HT-29 (cell line): ENCODE measurements at regions not wholly inside any gene's neighbourhood (a gene's known extent, or its start where the extent isn't known, plus 50 kb on each side); places are given as distances from the start of the nearest gene placed in this dataset.

Experiments
- DNase-seq: peaks from one replicate; pipeline ENCODE4 v3.0.0-alpha.2; 2015; ENCODE audit warnings: low spot score

GRCh38 chr1:5029136-5029535 is 374.7 kb downstream of the AJAP1 start:
- no peak for DNase-seq

GRCh38 chr1:5012249-5012648 is 357.8 kb downstream of the AJAP1 start:
- DNase-seq = no peak

DNA sequence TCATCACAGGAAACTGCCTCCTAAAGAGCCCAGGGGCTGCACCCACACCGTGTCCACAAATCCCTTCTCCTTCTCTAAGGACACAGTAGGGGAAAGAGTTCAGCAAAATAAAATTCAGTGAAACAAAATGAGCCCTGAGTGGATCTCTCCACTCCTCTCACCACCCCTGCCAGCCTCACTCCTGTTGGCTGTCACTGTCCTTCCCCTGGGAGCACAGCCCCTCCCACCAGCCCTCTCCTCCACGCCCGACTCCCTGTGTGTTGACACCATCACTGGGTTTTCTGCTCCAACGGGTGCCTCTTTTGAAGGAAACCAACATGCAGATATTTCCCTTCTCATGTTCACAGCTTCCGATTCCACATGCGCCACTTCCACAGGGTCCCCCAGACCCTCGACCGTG is 356.2 kb downstream of the AJAP1 start:
- DNase-seq = no peak

DNA sequence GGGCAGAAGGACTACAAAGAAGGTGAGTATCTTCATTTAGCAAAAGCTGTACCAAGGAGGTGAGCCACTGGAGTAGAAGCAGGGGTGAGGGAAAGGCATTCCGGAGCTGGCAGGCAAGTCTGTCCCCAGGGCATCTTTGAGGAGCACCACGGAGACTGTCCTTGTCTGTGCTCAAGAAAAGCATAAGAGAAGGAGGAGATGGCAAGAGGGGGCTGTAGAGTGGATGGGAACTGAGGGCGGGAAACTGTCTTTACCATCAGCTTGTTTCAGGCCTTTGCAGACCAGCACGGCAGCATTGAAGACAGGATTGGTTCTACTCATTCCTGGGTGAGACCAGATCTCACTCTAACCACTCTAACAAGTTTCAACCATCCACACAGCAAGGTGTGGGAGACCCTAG is 355.8 kb downstream of the AJAP1 start:
- DNase-seq = no peak

DNA sequence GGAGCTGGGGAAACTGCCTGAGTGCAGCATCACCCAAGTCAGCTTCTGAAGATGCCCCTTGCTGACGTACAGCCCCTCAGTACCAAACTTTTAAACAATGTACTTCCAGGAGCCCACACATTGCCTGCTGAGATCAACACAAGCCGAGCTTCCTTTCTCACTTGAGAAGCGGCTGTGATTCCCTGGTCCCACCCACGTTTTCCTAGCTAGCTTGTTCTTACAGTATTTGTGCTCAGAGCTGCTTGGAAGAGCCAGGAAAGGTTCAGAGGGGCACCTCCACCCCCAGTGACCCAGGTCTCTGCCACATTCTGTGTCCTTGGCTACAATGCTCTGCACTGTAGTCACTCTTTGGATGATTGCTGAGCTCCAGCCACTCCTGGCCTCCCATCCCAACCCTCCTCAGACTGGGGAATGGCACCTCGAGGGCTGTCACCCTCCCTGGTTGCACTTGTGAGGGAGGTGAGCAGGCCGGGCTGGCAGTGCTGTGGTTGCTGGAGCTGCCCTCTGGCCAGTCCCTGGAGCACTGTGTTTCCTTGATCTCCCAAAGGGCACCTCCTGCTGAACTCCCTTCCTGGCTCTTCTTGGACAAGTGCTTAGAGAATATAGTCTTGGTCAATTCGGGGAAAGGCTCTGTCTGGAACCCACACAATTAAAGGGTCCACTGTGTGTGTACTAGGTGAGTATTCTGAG is 355.1 kb downstream of the AJAP1 start:
- no peak for DNase-seq

DNA sequence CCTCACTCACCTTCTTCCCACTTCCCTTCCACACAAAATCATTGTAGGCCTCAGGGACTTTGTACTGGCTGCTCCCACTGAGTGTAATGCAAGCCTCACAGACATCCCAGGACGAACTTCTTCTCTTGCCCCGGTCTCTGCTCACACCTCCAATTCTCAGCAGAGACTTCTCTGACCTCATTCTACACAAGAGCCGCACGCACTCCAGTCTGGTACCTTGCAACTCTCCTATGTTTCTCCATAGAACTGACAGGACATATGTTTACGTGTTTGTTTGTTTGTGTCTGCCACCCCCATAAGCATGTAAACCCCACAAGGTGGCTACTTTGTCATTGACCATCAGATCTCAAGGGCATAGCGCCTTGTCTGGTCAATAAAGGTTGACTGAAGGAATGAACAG is 350.8 kb downstream of the AJAP1 start:
- DNase-seq = no peak

GRCh38 chr1:5002676-5003075 is 348.3 kb downstream of the AJAP1 start:
- DNase-seq = no peak

DNA sequence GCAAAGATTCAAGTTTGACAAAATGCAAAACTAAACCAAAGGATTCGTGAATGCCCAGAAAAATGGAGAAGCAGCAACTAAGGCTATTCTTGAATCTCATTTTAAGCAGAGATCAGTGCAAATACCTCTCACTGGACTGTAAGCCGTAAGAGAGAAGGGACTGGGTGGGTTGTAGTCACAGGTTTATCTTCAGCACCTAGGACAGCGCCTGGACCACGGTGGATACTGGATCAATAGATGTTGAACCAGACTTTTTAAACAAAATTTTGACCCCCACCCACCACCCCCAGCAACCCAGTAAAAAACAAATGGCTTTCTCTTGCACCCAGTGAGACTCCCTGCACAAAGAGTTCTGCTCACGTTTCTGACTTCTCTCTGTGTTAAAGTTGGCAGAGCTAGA is 347.1 kb downstream of the AJAP1 start:
- DNase-seq = peak; percentile 2

GRCh38 chr1:4986306-4986705 is 331.9 kb downstream of the AJAP1 start:
- no peak for DNase-seq

GRCh38 chr1:4984841-4985240 is 330.4 kb downstream of the AJAP1 start:
- DNase-seq = no peak

DNA sequence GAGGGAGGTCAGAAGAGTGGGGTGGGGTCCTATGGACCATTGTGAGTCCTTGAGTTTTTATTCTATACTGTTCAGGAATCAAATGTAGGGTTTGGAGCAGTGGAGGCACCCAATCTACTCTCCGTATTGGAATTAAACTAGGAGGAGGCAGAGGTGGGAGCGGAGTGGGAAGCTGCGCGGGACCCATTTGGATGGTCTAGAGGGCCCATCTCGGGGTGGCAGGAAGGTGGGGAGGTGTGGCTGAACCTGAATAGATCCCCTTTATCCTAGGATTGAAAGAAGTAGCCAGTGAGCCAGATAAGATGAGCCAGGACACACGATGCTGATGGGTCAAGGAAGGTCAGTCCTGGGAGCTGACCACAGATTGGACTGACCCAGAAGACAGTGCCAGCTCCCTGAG is 325.8 kb downstream of the AJAP1 start:
- DNase-seq = no peak

DNA sequence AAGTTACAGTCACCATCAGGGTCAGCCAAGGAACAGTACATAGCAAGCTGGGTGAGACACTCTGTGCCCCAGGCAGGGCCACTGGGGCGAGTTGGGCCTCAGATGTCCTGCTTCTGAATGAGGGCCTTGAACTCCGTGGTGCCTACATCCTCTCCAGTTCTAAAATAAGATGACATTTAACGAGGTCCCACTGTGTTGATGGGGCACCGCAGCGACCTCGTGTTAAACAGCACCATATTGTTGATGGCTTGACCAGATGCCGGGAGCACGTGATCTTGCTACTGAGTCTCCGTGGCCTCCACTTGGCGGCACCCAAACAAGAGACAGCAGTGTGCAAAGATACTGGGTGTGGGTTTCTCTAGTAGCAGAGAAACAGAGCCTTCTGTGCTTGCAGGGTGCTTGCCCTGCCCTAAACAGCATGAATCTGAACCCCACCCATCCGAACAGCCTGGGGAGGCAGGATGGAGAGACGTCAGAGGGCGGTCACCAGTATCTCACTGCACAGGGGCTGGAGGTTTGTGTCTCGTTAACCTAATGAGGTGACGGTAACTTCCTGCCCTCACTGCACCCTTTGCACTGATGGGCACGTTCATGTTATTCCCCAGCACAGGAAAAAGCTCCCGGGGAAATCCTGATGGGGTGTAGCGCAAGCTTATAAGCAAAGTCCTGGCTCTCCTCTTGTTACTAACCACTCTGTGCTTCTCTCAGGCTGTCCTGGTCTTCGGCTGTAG is 324.4 kb downstream of the AJAP1 start:
- no peak for DNase-seq

DNA sequence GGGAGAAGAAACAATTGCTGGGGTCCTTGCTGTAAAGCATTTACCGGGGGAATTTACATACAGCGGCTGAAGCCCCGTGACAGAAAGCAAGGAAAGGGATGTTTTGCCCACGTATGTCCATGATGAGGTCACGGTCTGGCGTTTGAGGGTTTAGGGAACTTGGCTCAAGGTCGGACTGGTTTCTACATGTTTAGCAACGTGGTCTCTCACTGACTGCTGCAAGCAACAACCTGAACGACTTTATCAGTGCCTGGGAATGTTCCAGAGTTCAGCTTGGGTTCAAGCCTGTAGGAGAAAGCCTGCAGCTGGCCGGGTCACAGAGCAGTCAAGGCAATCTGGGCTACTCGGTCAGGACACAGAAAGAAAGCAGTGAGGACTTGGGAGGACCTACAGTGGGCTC is 323.3 kb downstream of the AJAP1 start:
- DNase-seq = no peak

DNA sequence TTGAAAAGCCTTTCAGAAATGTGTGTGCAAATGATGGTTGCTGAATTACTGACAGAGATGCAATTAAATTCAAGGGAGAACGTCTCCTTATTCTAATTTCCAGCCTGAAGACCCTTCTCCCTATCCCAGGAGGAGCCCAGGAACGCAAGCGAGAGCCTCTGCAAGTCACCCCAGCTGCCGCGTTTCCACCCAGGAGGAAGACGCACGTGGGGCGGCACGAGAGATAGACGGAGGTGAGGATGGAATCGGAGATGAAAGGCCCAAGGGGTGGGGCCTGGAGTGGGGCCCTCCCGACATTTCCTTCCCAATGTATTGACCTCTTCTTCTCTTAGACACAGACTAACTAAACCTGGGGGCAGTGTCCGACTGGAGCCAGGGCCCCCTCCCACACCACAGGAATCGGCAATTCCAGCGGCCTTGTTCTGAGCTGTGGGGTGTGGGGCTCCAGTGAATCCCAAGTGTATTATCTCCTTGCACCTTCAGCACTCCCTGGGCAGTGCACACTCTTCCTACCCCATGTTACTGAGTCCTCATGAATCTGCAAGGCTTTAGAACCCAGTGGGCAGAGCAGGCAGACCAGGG is 322.5 kb downstream of the AJAP1 start:
- DNase-seq = no peak

- no peak for DNase-seq
Measured at GRCh38 chr1:4975856-4976255, 321.4 kb downstream of the AJAP1 start.

- DNase-seq = no peak
Measured at GRCh38 chr1:4974981-4975685, 320.7 kb downstream of the AJAP1 start.

DNA sequence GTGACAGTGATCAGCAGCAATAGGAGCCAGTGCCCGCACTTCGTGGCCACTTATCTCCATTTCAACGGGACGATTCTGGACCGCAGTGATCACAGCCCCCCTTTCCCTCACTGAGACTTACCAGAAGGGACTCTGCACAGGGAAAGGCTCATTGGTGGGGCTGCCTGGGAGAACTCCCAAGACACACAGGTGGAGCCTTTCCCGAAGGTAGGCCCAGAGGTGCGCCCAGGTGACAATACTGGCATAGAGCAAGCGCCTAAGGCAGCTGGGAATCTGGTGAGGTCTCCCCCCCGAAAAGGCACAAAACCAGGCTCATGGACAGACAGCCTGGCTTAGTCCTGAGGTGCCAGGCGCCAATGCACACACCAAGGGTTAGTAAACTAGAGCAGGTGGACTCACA is 318.9 kb downstream of the AJAP1 start:
- no peak for DNase-seq

- DNase-seq = no peak
Measured at GRCh38 chr1:4972761-4973320, 318.4 kb downstream of the AJAP1 start.

- no peak for DNase-seq
Measured at GRCh38 chr1:4971666-4972065, 317.3 kb downstream of the AJAP1 start.

- no peak for DNase-seq
Measured at GRCh38 chr1:4970532-4970931, 316.1 kb downstream of the AJAP1 start.

DNA sequence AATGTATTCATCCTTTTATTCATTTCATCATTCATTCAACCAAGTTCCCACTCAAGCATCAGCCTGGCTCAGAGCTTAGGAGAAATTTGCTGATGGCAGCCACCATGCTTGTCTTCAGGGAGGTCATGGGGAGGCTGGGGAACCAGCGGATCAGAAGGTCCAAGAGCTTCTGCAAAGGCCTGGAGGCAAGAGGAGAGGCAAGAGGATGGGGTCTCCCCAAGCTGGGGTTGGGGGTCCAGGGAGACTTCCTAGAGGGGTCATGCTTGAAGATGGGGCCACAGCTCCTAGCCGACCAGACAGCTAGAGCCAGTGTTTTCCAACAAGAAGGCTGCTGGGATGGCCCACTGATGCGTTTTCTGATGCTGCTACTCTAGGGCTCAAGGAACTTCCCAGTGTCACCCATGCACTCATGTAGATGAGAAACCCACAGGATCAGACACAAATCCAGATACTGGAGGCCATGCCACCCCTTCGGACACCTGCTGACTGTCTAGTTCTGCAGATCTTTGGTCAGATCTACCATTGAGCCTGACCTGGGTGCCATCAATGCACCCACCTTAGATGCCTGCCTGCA is 315.2 kb downstream of the AJAP1 start:
- no peak for DNase-seq
